Neuronal stem cell (in vitro differentiated cells): ENCODE measurements at regions not wholly inside any gene's neighbourhood (a gene's known extent, or its start where the extent isn't known, plus 50 kb on each side); places are given as distances from the start of the nearest gene placed in this dataset.

Experiments
- DNase-seq: peaks from one replicate; pipeline ENCODE4 v3.0.0-alpha.2; 2013; ENCODE audit warnings: low spot score
- H2AFZ ChIP-seq: one replicate; pipeline ENCODE4 v1.6.1; 2013; ENCODE audit warnings: mild to moderate bottlenecking, low read length, inconsistent platforms
- H2AK5ac ChIP-seq: 2 replicates; pipeline ENCODE4 v1.6.1; 2013; ENCODE audit warnings: low read depth, mild to moderate bottlenecking, inconsistent platforms, low read length, moderate library complexity, mixed read lengths
- H2BK120ac ChIP-seq: 2 replicates; pipeline ENCODE4 v1.6.1; 2013; ENCODE audit warnings: low read depth, mild to moderate bottlenecking, inconsistent platforms, low read length, moderate library complexity, mixed read lengths
- H2BK12ac ChIP-seq: one replicate; pipeline ENCODE4 v1.6.1; 2013; ENCODE audit warnings: low read length, inconsistent platforms
- H2BK15ac ChIP-seq: 2 replicates; pipeline ENCODE4 v1.6.1; 2013; ENCODE audit warnings: mild to moderate bottlenecking, low read length, inconsistent platforms, mixed read lengths
- H2BK5ac ChIP-seq: one replicate; pipeline ENCODE4 v1.6.1; 2013; ENCODE audit warnings: inconsistent platforms, mild to moderate bottlenecking, low read length, moderate library complexity
- H3K14ac ChIP-seq: one replicate; pipeline ENCODE4 v1.6.1; 2013; ENCODE audit warnings: low read length, inconsistent platforms
- H3K18ac ChIP-seq: 2 replicates; pipeline ENCODE4 v1.6.1; 2013; ENCODE audit warnings: low read length, inconsistent platforms
- H3K23ac ChIP-seq: 2 replicates; pipeline ENCODE4 v1.6.1; 2013; ENCODE audit warnings: low read depth, mild to moderate bottlenecking, mixed read lengths, low read length, inconsistent platforms; ENCODE audit not compliant: poor library complexity
- H3K27ac ChIP-seq: replicated peaks from 3 replicates; pipeline ENCODE4 v1.5.1; 2013; ENCODE audit warnings: low read length, inconsistent platforms
- H3K27me3 ChIP-seq, 3 experiments: 2 replicates each; pipeline ENCODE4 v1.6.1; 2013; ENCODE audit warnings: low read length in 3 of 3, mild to moderate bottlenecking in 2 of 3, inconsistent platforms in 1 of 3, low read depth in 1 of 3, mixed read lengths in 1 of 3, moderate library complexity in 1 of 3; ENCODE audit not compliant: control insufficient read depth in 3 of 3, insufficient read depth in 3 of 3
- H3K36me3 ChIP-seq, 2 donors: replicated peaks in 1 of 2; 2 replicates each; pipeline ENCODE4 v1.6.1; 2013; ENCODE audit warnings: low read length in 2 of 2; ENCODE audit not compliant: control insufficient read depth in 2 of 2, insufficient read depth in 2 of 2
- H3K4ac ChIP-seq: 2 replicates; pipeline ENCODE4 v1.6.1; 2013; ENCODE audit warnings: inconsistent platforms, mild to moderate bottlenecking, low read length, moderate library complexity
- H3K4me1 ChIP-seq, 2 donors: 1 replicate in 1 of 2; 2 replicates in 1 of 2; pipeline ENCODE4 v1.6.1; 2013; ENCODE audit warnings: low read length in 2 of 2, low read depth in 1 of 2; ENCODE audit not compliant: control insufficient read depth in 2 of 2, insufficient read depth in 1 of 2
- H3K4me2 ChIP-seq: one replicate; pipeline ENCODE4 v1.6.1; 2013; ENCODE audit warnings: mild to moderate bottlenecking, low read length, inconsistent platforms; ENCODE audit not compliant: insufficient read depth, poor library complexity, severe bottlenecking
- H3K4me3 ChIP-seq, 2 donors: 2 replicates each; pipeline ENCODE4 v1.5.1; 2013; ENCODE audit warnings: low read length in 2 of 2, mild to moderate bottlenecking in 2 of 2, inconsistent platforms in 1 of 2, moderate library complexity in 1 of 2
- H3K79me1 ChIP-seq: one replicate; pipeline ENCODE4 v1.6.1; 2013; ENCODE audit warnings: low read depth, mild to moderate bottlenecking, inconsistent platforms, low read length, moderate library complexity
- H3K9ac ChIP-seq: one replicate; pipeline ENCODE4 v1.6.1; 2013; ENCODE audit warnings: mild to moderate bottlenecking, low read depth, low read length, inconsistent platforms; ENCODE audit not compliant: poor library complexity
- H3K9me3 ChIP-seq, 2 donors: replicated peaks in 1 of 2; 2 replicates each; pipeline versions ENCODE3 to v1.6.1; 2013; ENCODE audit warnings: low read length in 2 of 2, mild to moderate bottlenecking in 2 of 2, inconsistent platforms in 1 of 2, low read depth in 1 of 2, mixed read lengths in 1 of 2, moderate library complexity in 1 of 2; ENCODE audit not compliant: control insufficient read depth in 2 of 2, insufficient read depth in 1 of 2
- H4K8ac ChIP-seq: one replicate; pipeline ENCODE4 v1.6.1; 2013; ENCODE audit warnings: low read depth, mild to moderate bottlenecking, inconsistent platforms, low read length, moderate library complexity
- H4K91ac ChIP-seq: one replicate; pipeline ENCODE4 v1.6.1; 2013; ENCODE audit warnings: low read length, low read depth, mild to moderate bottlenecking, inconsistent platforms; ENCODE audit not compliant: poor library complexity
- WGBS, 2 donors: extraction: QIAGEN DNeasy Blood & Tissue Kit; methylation state at CpG; one replicate each; pipeline ENCODE4 v1.1.7; 2013; ENCODE audit warnings: missing lambda C conversion rate in 2 of 2, mixed read lengths in 1 of 2; ENCODE audit not compliant: insufficient read length in 2 of 2, insufficient replicate concordance in 1 of 2; ENCODE audit errors: extremely low coverage in 2 of 2; 5-methylcytosine and 5-hydroxymethylcytosine counted together

DNA sequence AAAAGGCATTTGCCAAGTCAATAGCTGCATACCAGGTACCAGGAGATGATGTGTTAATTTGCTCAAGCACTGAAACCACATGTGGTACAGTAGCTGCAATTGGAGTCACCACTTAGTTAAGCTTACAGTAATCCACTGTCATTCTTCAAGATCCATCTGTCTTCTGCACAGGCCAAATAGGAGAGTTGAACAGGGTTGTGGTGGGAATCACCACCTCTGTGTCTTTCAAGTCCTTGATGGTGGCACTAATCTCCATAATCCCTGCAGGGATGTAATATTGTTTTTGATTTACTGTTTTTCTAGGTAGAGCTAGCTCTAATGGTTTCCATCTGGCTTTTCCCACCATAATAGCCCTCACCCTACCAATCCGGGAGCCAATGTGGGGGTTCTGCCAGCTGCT is 91.9 kb downstream of the FCRL5 start:
- H3K14ac ChIP-seq = no peak overlapping the region
- no peaks in the 10 kb centered on the region for H3K9me3 ChIP-seq
- no peak overlapping the region for H3K18ac ChIP-seq
- H4K8ac ChIP-seq = no peak overlapping the region
- H3K79me1 ChIP-seq = no peaks in the 10 kb centered on the region
- no peak overlapping the region for H2BK12ac ChIP-seq
- H4K91ac ChIP-seq = no peak overlapping the region
- no peak overlapping the region for H3K23ac ChIP-seq
- no peak overlapping the region for H2AFZ ChIP-seq
- no CpG with 5 or more reads among the region's 1 CpG for WGBS, 2 donors
- no peak overlapping the region for H2BK5ac ChIP-seq
- no peak overlapping the region for H3K4me3 ChIP-seq
- no peak overlapping the region for H3K9ac ChIP-seq
- H3K4me2 ChIP-seq = no peak overlapping the region
- H2BK15ac ChIP-seq = no peak overlapping the region
- DNase-seq = no peak
- H2AK5ac ChIP-seq = no peak overlapping the region
- H3K27me3 ChIP-seq = no peaks in the 10 kb centered on the region
- no peaks in the 10 kb centered on the region for H3K36me3 ChIP-seq
- no peak overlapping the region for H2BK120ac ChIP-seq
- H3K4ac ChIP-seq = no peak overlapping the region
- H3K4me1 ChIP-seq = no peaks in the 10 kb centered on the region
- H3K27ac ChIP-seq = no peak overlapping the region

DNA sequence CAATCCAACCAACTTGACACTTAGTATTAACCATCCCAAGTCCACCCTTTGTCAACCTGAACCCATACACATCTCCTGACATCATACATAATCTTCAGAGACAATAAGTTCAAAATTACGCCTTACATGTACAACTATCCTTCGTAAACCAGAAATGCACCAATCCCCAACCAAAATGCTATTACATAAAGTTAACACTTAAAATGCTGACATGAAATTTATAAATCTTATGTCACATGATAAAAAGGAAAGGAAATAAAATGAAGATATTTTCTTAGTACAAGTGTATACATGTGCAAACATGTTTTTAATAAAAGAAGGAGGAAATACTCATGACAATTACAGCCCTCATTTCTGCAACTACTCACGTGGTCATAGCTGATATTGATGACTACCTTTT is 95.0 kb downstream of the FCRL5 start:
- Histone ChIP-seq H3K36me3 (no peaks in the 10 kb centered on the region), H4K91ac (no peak overlapping the region), H2BK120ac (no peak overlapping the region), H2BK12ac (no peak overlapping the region), H3K79me1 (no peaks in the 10 kb centered on the region), H3K23ac (no peak overlapping the region), H3K18ac (no peak overlapping the region), H3K27ac (no peak overlapping the region), H2BK5ac (no peak overlapping the region), H3K4me1 (no peaks in the 10 kb centered on the region), H3K14ac (no peak overlapping the region), H3K4me2 (no peak overlapping the region), H3K4me3 (no peak overlapping the region), H3K9ac (no peak overlapping the region), H3K27me3 (no peaks in the 10 kb centered on the region), H2BK15ac (no peak overlapping the region), H3K4ac (no peak overlapping the region), H3K9me3 (no peaks in the 10 kb centered on the region), H2AK5ac (no peak overlapping the region), H4K8ac (no peak overlapping the region), H2AFZ (no peak overlapping the region)
- no CpG with 5 or more reads among the region's 3 CpGs for WGBS, 2 donors
- no peak for DNase-seq

DNA sequence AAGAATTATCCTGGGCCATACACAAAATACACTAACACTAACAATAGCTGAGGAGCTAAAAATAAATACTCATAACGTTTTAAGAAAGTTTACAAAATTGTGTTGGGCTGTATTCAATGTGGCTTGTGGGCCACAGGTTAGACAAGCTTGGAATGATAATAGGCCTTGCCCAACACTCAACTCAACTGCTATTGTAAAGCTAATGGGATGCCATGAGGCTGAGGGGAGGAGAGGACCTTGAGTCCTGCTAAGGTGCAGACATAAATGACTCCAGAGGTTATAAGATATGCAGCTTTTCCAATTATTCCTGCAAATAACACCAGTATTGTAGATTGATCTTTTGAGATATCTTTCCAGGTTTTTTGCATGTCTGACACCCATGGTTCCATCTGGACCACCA is 97.0 kb downstream of the FCRL5 start:
- H3K4me1 ChIP-seq = peaks cover 0 to 7% of the 10 kb centered on the region in 2 donors
- H3K14ac ChIP-seq = no peak overlapping the region
- no peak overlapping the region for H3K23ac ChIP-seq
- no peak overlapping the region for H3K4me2 ChIP-seq
- no peaks in the 10 kb centered on the region for H3K36me3 ChIP-seq
- WGBS, 2 donors = no CpG with 5 or more reads among the region's 1 CpG
- no peak overlapping the region for H2BK5ac ChIP-seq
- H2AK5ac ChIP-seq = no peak overlapping the region
- H3K27me3 ChIP-seq = no peaks in the 10 kb centered on the region
- no peak overlapping the region for H3K4ac ChIP-seq
- H3K9me3 ChIP-seq = no peaks in the 10 kb centered on the region
- no peak overlapping the region for H3K9ac ChIP-seq
- no peak overlapping the region for H4K91ac ChIP-seq
- no peak overlapping the region for H4K8ac ChIP-seq
- H3K18ac ChIP-seq = no peak overlapping the region
- H2BK15ac ChIP-seq = no peak overlapping the region
- no peak for DNase-seq
- no peak overlapping the region for H3K27ac ChIP-seq
- H2BK12ac ChIP-seq = no peak overlapping the region
- H3K4me3 ChIP-seq = no peak overlapping the region
- no peak overlapping the region for H2AFZ ChIP-seq
- no peaks in the 10 kb centered on the region for H3K79me1 ChIP-seq
- H2BK120ac ChIP-seq = no peak overlapping the region

- no CpG with 5 or more reads among the region's 2 CpGs for WGBS, 2 donors
These were observed 102.2 kb downstream of the FCRL5 start for GRCh38 chr1:157450106-157450505.

More at GRCh38 chr1:157450106-157450505, 102.2 kb downstream of the FCRL5 start:
- no peaks in the 10 kb centered on the region for H3K27me3 ChIP-seq
- no peak overlapping the region for H2BK15ac ChIP-seq
- no peak overlapping the region for H2BK5ac ChIP-seq
- no peaks in the 10 kb centered on the region for H3K79me1 ChIP-seq
- H2AK5ac ChIP-seq = no peak overlapping the region
- H3K9me3 ChIP-seq = no peaks in the 10 kb centered on the region
- no peak overlapping the region for H3K23ac ChIP-seq
- H3K4ac ChIP-seq = no peak overlapping the region
- no peak overlapping the region for H2AFZ ChIP-seq
- H3K27ac ChIP-seq = no peak overlapping the region
- H3K14ac ChIP-seq = no peak overlapping the region
- H4K91ac ChIP-seq = no peak overlapping the region
- H3K36me3 ChIP-seq = no peaks in the 10 kb centered on the region
- H3K4me1 ChIP-seq = peaks cover 0 to 8% of the 10 kb centered on the region in 2 donors
- no peak for DNase-seq
- no peak overlapping the region for H3K9ac ChIP-seq
- no peak overlapping the region for H2BK12ac ChIP-seq
- no peak overlapping the region for H2BK120ac ChIP-seq
- H3K18ac ChIP-seq = no peak overlapping the region
- no peak overlapping the region for H3K4me2 ChIP-seq
- H4K8ac ChIP-seq = no peak overlapping the region
- H3K4me3 ChIP-seq = no peak overlapping the region
